NCI-H2171 (cell line): ENCODE measurements at regions not wholly inside any gene's neighbourhood (a gene's known extent, or its start where the extent isn't known, plus 50 kb on each side); places are given as distances from the start of the nearest gene placed in this dataset.

Source experiments
- DNase-seq: peaks from one replicate; lab custom pipeline; 2025; lab: John Stamatoyannopoulos, UW

- DNase-seq = no peak
Observed at GRCh38 chr4:45985038-45985437, 138.8 kb downstream of the GABRG1 start.

GRCh38 chr4:45971108-45971507, 152.7 kb downstream of the GABRG1 start:
- DNase-seq = no peak

- DNase-seq = no peak
Observed at GRCh38 chr4:45957353-45957752, 166.5 kb downstream of the GABRG1 start.

- DNase-seq = no peak
Observed at GRCh38 chr4:45954276-45954675, 169.6 kb downstream of the GABRG1 start.

GRCh38 chr4:45951153-45951552, 172.7 kb downstream of the GABRG1 start:
- DNase-seq = no peak

GRCh38 chr4:45946699-45947098, 177.2 kb downstream of the GABRG1 start:
- no peak for DNase-seq

GRCh38 chr4:45944000-45944399, 179.9 kb downstream of the GABRG1 start:
- DNase-seq = no peak

GRCh38 chr4:45939056-45939455, 184.8 kb downstream of the GABRG1 start:
- no peak for DNase-seq

GRCh38 chr4:45931154-45931553, 192.7 kb downstream of the GABRG1 start:
- DNase-seq = no peak

GRCh38 chr4:45927641-45928040, 196.2 kb downstream of the GABRG1 start:
- DNase-seq = no peak

GRCh38 chr4:45925809-45926208, 198.0 kb downstream of the GABRG1 start:
- DNase-seq = no peak

GRCh38 chr4:45920861-45921260, 203.0 kb downstream of the GABRG1 start:
- no peak for DNase-seq

GRCh38 chr4:45910511-45910910, 213.3 kb downstream of the GABRG1 start:
- DNase-seq = no peak

- no peak for DNase-seq
Observed at GRCh38 chr4:45897946-45898585, 225.8 kb downstream of the GABRG1 start.

GRCh38 chr4:45883421-45883820, 240.4 kb downstream of the GABRG1 start:
- no peak for DNase-seq

- no peak for DNase-seq
Observed at GRCh38 chr4:45876235-45876890, 247.5 kb downstream of the GABRG1 start.

GRCh38 chr4:45869184-45869583, 254.7 kb downstream of the GABRG1 start:
- no peak for DNase-seq

- no peak for DNase-seq
Observed at GRCh38 chr4:45865781-45866180, 258.1 kb downstream of the GABRG1 start.

- no peak for DNase-seq
Observed at GRCh38 chr4:45855857-45856256, 268.0 kb downstream of the GABRG1 start.

- DNase-seq = no peak
Observed at GRCh38 chr4:45846016-45846415, 277.8 kb downstream of the GABRG1 start.

- no peak for DNase-seq
Observed at GRCh38 chr4:45841791-45842190, 282.1 kb downstream of the GABRG1 start.

- no peak for DNase-seq
Observed at GRCh38 chr4:45831692-45832091, 292.2 kb downstream of the GABRG1 start.

GRCh38 chr4:45803994-45804393, 319.9 kb downstream of the GABRG1 start:
- no peak for DNase-seq

GRCh38 chr4:45795135-45795534, 328.7 kb downstream of the GABRG1 start:
- no peak for DNase-seq
